ENCODE measurements at regions not wholly inside any gene's neighbourhood (a gene's known extent, or its start where the extent isn't known, plus 50 kb on each side); places are given as distances from the start of the nearest gene placed in this dataset.

DNA sequence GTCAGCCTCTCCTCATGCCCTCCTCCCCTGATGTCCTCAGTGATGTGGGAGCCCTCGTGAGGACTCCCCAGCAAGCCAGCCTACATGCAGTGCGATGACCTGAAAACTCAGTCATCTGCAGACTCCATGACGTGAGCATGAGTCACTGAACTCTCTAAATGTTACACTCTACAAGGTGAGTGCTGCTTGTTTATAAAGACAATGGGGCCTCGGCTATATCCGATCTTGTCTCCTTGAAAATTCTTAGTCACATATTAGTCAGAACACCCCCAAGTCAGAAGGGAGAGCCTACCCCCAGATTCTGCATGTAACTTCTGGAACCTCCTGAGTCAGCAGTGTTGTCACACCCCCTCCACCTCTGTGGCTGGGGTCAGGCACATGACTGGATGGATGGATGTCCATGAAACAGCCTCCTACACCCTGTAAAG lies 673.8 kb downstream of the INHBA start:
- H3K9ac ChIP-seq (ENCODE audit: low read length) = no peak overlapping the region
- H3K9me3 ChIP-seq (ENCODE audit: insufficient read depth, low read length) = no peaks in the 10 kb centered on the region
- H3K9me2 ChIP-seq (replicated peaks; ENCODE audit: insufficient read depth, low read length) = no peaks in the 10 kb centered on the region
- no peak overlapping the region for H3K27ac ChIP-seq (ENCODE audit: low read depth, low read length)
- H3K36me3 ChIP-seq (ENCODE audit: low read length) = no peaks in the 10 kb centered on the region
- H2AFZ ChIP-seq (ENCODE audit: low read depth, low read length, severe bottlenecking) = no peak overlapping the region
- H3K79me2 ChIP-seq (ENCODE audit: insufficient read depth, low read length) = no peaks in the 10 kb centered on the region
- no peaks in the 10 kb centered on the region for H3F3A ChIP-seq (ENCODE audit: insufficient read depth)
- H4K20me1 ChIP-seq (ENCODE audit: low read depth, low read length) = no peaks in the 10 kb centered on the region
- H3K4me3 ChIP-seq (ENCODE audit: insufficient read depth, low read length, poor library complexity, severe bottlenecking) = no peak overlapping the region
- no peak for TF ChIP-seq EZH2phosphoT487 (conservative IDR thresholded peaks at IDR 0.05; ENCODE audit: low read length)
- TF ChIP-seq, protein P1, sequence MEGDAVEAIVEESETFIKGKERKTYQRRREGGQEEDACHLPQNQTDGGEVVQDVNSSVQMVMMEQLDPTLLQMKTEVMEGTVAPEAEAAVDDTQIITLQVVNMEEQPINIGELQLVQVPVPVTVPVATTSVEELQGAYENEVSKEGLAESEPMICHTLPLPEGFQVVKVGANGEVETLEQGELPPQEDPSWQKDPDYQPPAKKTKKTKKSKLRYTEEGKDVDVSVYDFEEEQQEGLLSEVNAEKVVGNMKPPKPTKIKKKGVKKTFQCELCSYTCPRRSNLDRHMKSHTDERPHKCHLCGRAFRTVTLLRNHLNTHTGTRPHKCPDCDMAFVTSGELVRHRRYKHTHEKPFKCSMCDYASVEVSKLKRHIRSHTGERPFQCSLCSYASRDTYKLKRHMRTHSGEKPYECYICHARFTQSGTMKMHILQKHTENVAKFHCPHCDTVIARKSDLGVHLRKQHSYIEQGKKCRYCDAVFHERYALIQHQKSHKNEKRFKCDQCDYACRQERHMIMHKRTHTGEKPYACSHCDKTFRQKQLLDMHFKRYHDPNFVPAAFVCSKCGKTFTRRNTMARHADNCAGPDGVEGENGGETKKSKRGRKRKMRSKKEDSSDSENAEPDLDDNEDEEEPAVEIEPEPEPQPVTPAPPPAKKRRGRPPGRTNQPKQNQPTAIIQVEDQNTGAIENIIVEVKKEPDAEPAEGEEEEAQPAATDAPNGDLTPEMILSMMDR (IDR thresholded peaks at IDR 0.05; ENCODE audit: insufficient read depth, low read length, poor library complexity, severe bottlenecking) = no peak
- no peaks in the 10 kb centered on the region for H3K27me3 ChIP-seq (ENCODE audit: low read length)
- H3K4me2 ChIP-seq (ENCODE audit: low read depth, low read length, poor library complexity, severe bottlenecking) = no peak overlapping the region

DNA sequence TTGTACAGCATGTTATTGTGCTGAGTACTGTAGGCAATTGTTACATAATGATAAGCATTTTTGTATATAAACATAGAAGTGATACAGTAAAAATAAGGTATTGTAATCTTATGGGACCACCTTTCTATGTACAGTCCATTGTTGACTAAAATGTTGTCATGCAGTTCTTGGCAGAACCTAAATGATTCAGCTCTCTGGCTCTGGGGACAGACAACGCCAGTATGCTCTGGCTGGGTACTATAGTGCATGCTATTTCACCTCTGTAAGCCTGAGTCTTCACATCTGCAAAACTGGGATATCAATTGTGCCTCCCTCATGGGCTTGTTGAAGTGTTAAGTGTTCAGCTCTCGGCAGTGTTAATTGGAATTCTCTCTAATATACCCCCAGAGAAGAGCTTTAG lies 674.3 kb downstream of the INHBA start:
- Histone ChIP-seq H3K9me2 (replicated peaks; ENCODE audit: insufficient read depth, low read length) (no peaks in the 10 kb centered on the region), H4K20me1 (ENCODE audit: low read depth, low read length) (no peaks in the 10 kb centered on the region), H3K27me3 (ENCODE audit: low read length) (no peaks in the 10 kb centered on the region), H3K9ac (ENCODE audit: low read length) (no peak overlapping the region), H3K9me3 (ENCODE audit: insufficient read depth, low read length) (no peaks in the 10 kb centered on the region), H3F3A (ENCODE audit: insufficient read depth) (no peaks in the 10 kb centered on the region), H3K4me3 (ENCODE audit: insufficient read depth, low read length, poor library complexity, severe bottlenecking) (no peak overlapping the region), H3K79me2 (ENCODE audit: insufficient read depth, low read length) (no peaks in the 10 kb centered on the region), H3K36me3 (ENCODE audit: low read length) (no peaks in the 10 kb centered on the region), H3K4me2 (ENCODE audit: low read depth, low read length, poor library complexity, severe bottlenecking) (no peak overlapping the region), H2AFZ (ENCODE audit: low read depth, low read length, severe bottlenecking) (no peak overlapping the region), H3K27ac (ENCODE audit: low read depth, low read length) (no peak overlapping the region)
- TF ChIP-seq EZH2phosphoT487 (conservative IDR thresholded peaks at IDR 0.05; ENCODE audit: low read length) = no peak
- TF ChIP-seq, protein P1 (IDR thresholded peaks at IDR 0.05; ENCODE audit: insufficient read depth, low read length, poor library complexity, severe bottlenecking) = no peak

DNA sequence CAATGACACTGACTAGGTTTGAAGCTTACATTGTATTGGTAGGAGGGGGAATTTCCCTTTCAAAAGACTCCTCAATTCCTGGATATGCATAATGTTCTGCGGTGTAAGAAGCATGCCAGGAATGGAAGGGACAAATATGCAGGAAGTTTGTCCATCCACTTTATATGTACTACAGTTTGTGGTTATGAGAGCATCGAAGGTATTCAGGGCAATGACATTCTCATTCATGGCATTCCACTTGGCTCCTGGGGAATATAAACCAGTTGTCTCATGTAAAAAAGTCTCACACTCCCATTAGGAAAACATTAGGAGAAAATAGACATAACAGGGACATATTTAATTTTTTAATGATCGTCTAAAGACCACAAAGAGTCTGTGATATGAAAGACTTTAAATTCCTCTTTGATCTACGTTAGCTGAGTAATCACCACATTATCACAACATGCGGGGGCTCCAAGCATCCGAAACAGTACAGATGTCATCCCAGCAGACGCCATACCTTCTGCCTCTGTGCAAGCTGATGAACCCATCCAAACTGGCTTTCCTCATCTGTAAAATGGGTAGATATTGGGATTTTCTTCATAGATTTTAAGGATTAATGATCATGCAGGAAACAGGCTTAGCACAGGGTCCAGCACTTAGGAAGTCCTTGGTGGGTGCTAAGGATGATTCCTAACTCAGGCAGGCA lies 675.3 kb downstream of the INHBA start:
- no peaks in the 10 kb centered on the region for H4K20me1 ChIP-seq (ENCODE audit: low read depth, low read length)
- no peak for TF ChIP-seq EZH2phosphoT487 (conservative IDR thresholded peaks at IDR 0.05; ENCODE audit: low read length)
- TF ChIP-seq, protein P1 (IDR thresholded peaks at IDR 0.05; ENCODE audit: insufficient read depth, low read length, poor library complexity, severe bottlenecking) = no peak
- no peak overlapping the region for H2AFZ ChIP-seq (ENCODE audit: low read depth, low read length, severe bottlenecking)
- H3F3A ChIP-seq (ENCODE audit: insufficient read depth) = no peaks in the 10 kb centered on the region
- no peak overlapping the region for H3K4me3 ChIP-seq (ENCODE audit: insufficient read depth, low read length, poor library complexity, severe bottlenecking)
- H3K27ac ChIP-seq (ENCODE audit: low read depth, low read length) = no peak overlapping the region
- no peak overlapping the region for H3K4me2 ChIP-seq (ENCODE audit: low read depth, low read length, poor library complexity, severe bottlenecking)
- H3K9me3 ChIP-seq (ENCODE audit: insufficient read depth, low read length) = no peaks in the 10 kb centered on the region
- H3K79me2 ChIP-seq (ENCODE audit: insufficient read depth, low read length) = no peaks in the 10 kb centered on the region
- H3K27me3 ChIP-seq (ENCODE audit: low read length) = no peaks in the 10 kb centered on the region
- H3K9me2 ChIP-seq (replicated peaks; ENCODE audit: insufficient read depth, low read length) = no peaks in the 10 kb centered on the region
- no peaks in the 10 kb centered on the region for H3K36me3 ChIP-seq (ENCODE audit: low read length)
- H3K9ac ChIP-seq (ENCODE audit: low read length) = no peak overlapping the region

Measured in SU-DHL-6 (cell line).